KMS-11 (cell line): ENCODE measurements at regions not wholly inside any gene's neighbourhood (a gene's known extent, or its start where the extent isn't known, plus 50 kb on each side); places are given as distances from the start of the nearest gene placed in this dataset.

Experiments
- H2AFZ ChIP-seq: fragments of 200-600 bp; sonication (generic); 2 replicates; pipeline ENCODE4 v1.6.1; 2016; ENCODE audit warnings: antibody characterized with exemption, mixed run types, low read depth
- H3K27ac ChIP-seq: fragments of 200-600 bp; sonication (generic); 2 replicates; pipeline ENCODE4 v1.6.1; 2016; ENCODE audit warnings: mild to moderate bottlenecking, mixed run types
- H3K27me3 ChIP-seq: fragments of 200-600 bp; sonication (generic); 2 replicates; pipeline ENCODE4 v1.6.1; 2017; ENCODE audit warnings: mild to moderate bottlenecking, low read depth, mixed run types, moderate library complexity; ENCODE audit not compliant: insufficient read depth
- H3K36me3 ChIP-seq: fragments of 200-600 bp; sonication (generic); 2 replicates; pipeline ENCODE4 v1.6.1; 2017; ENCODE audit warnings: mild to moderate bottlenecking, mixed run types; ENCODE audit not compliant: insufficient read depth
- H3K4me1 ChIP-seq: fragments of 200-600 bp; sonication (generic); 2 replicates; pipeline ENCODE4 v1.6.1; 2016; ENCODE audit warnings: mild to moderate bottlenecking, low read depth, mixed run types; ENCODE audit not compliant: poor library complexity, severe bottlenecking
- H3K4me2 ChIP-seq: fragments of 200-600 bp; sonication (generic); 2 replicates; pipeline ENCODE4 v1.7.0; 2016; ENCODE audit warnings: mild to moderate bottlenecking, mixed run types
- H3K4me3 ChIP-seq: fragments of 200-600 bp; sonication (generic); IDR thresholded peaks from 2 replicates; pipeline ENCODE4 v1.6.1; 2017; ENCODE audit warnings: low read depth, low read length, mixed read lengths; ENCODE audit not compliant: insufficient read depth
- H3K79me2 ChIP-seq: fragments of 200-600 bp; sonication (generic); 2 replicates; pipeline ENCODE4 v1.6.1; 2016; ENCODE audit warnings: low read depth, mixed run types; ENCODE audit not compliant: insufficient read depth
- H3K9ac ChIP-seq: fragments of 200-600 bp; sonication (generic); 2 replicates; pipeline ENCODE4 v1.6.1; 2016; ENCODE audit warnings: mild to moderate bottlenecking, mixed run types
- H4K20me1 ChIP-seq: fragments of 200-600 bp; sonication (generic); 2 replicates; pipeline ENCODE4 v1.6.1; 2016; ENCODE audit warnings: mild to moderate bottlenecking, mixed run types; ENCODE audit not compliant: insufficient read depth
- CTCF ChIP-seq: fragments of 200-600 bp; sonication (generic); conservative IDR thresholded peaks from 2 replicates; pipeline ENCODE4 v1.6.1; 2017; ENCODE audit warnings: low read depth, mild to moderate bottlenecking, antibody characterized with exemption, low read length, moderate library complexity, mixed read lengths

GRCh38 chr5:6069496-6070185, 308.7 kb downstream of the MED10 start:
- Histone ChIP-seq H3K4me3 (no peak overlapping the region), H3K27me3 (no peaks in the 10 kb centered on the region), H3K9ac (no peak overlapping the region), H3K4me2 (no peak overlapping the region), H4K20me1 (no peaks in the 10 kb centered on the region), H2AFZ (no peak overlapping the region), H3K4me1 (no peaks in the 10 kb centered on the region), H3K79me2 (no peaks in the 10 kb centered on the region), H3K27ac (no peak overlapping the region), H3K36me3 (no peaks in the 10 kb centered on the region)
- TF ChIP-seq CTCF = no peak

GRCh38 chr5:6066016-6066415, 312.3 kb downstream of the MED10 start:
- no peaks in the 10 kb centered on the region for H3K4me1 ChIP-seq
- H2AFZ ChIP-seq = no peak overlapping the region
- no peak overlapping the region for H3K4me3 ChIP-seq
- H3K27ac ChIP-seq = no peak overlapping the region
- no peaks in the 10 kb centered on the region for H3K27me3 ChIP-seq
- TF ChIP-seq CTCF = no peak
- H3K36me3 ChIP-seq = no peaks in the 10 kb centered on the region
- no peaks in the 10 kb centered on the region for H4K20me1 ChIP-seq
- no peaks in the 10 kb centered on the region for H3K79me2 ChIP-seq
- H3K9ac ChIP-seq = no peak overlapping the region
- H3K4me2 ChIP-seq = no peak overlapping the region

- Histone ChIP-seq H3K9ac (no peak overlapping the region), H2AFZ (no peak overlapping the region), H3K79me2 (no peaks in the 10 kb centered on the region), H3K36me3 (no peaks in the 10 kb centered on the region), H3K4me2 (no peak overlapping the region), H4K20me1 (no peaks in the 10 kb centered on the region), H3K27me3 (no peaks in the 10 kb centered on the region), H3K4me1 (no peaks in the 10 kb centered on the region), H3K27ac (no peak overlapping the region), H3K4me3 (no peak overlapping the region)
- TF ChIP-seq CTCF = no peak
Measured at GRCh38 chr5:6059137-6059800, 319.1 kb downstream of the MED10 start.

GRCh38 chr5:6058055-6058715, 320.2 kb downstream of the MED10 start:
- H3K27me3 ChIP-seq = no peaks in the 10 kb centered on the region
- H3K79me2 ChIP-seq = no peaks in the 10 kb centered on the region
- H4K20me1 ChIP-seq = no peaks in the 10 kb centered on the region
- no peak overlapping the region for H2AFZ ChIP-seq
- no peaks in the 10 kb centered on the region for H3K4me1 ChIP-seq
- H3K4me3 ChIP-seq = no peak overlapping the region
- no peak overlapping the region for H3K27ac ChIP-seq
- no peak for TF ChIP-seq CTCF
- no peak overlapping the region for H3K4me2 ChIP-seq
- H3K36me3 ChIP-seq = no peaks in the 10 kb centered on the region
- no peak overlapping the region for H3K9ac ChIP-seq
